ENCODE measurements at regions not wholly inside any gene's neighbourhood (a gene's known extent, or its start where the extent isn't known, plus 50 kb on each side); places are given as distances from the start of the nearest gene placed in this dataset.
"Not testable (repeated sequence)": the region's sequence is repeated elsewhere in the genome, so short reads cannot be mapped to it uniquely, and the experiment has no call there.

- Mint-ChIP-seq H3K9me3 (peaks cover 3% of the 10 kb centered on the region), H3K36me3 (ENCODE audit: low read depth) (no peaks in the 10 kb centered on the region), H3K4me1 (no peaks in the 10 kb centered on the region), H3K27ac (no peak overlapping the region), H3K27me3 (no peaks in the 10 kb centered on the region), H3K4me3 (no peak overlapping the region)
- ChIA-PET CTCF (no interaction called here), POLR2A (no interaction called here)
- DNase-seq, result no peak
Observed at GRCh38 chr11:28903716-28904115, 795.5 kb downstream of the METTL15 start.

GRCh38 chr11:28900427-28900826 lies 792.2 kb downstream of the METTL15 start:
- POLR2A ChIA-PET, result no interaction called here
- H3K27me3 Mint-ChIP-seq, result no peaks in the 10 kb centered on the region
- CTCF ChIA-PET, result no interaction called here
- no peak overlapping the region for H3K27ac Mint-ChIP-seq
- peaks cover 6% of the 10 kb centered on the region for H3K9me3 Mint-ChIP-seq
- no peaks in the 10 kb centered on the region for H3K4me1 Mint-ChIP-seq
- no peak for DNase-seq
- H3K4me3 Mint-ChIP-seq, result no peak overlapping the region
- H3K36me3 Mint-ChIP-seq (ENCODE audit: low read depth), result no peaks in the 10 kb centered on the region

- no peak overlapping the region for H3K27ac Mint-ChIP-seq
- H3K9me3 Mint-ChIP-seq, result peaks cover 6% of the 10 kb centered on the region
- no peaks in the 10 kb centered on the region for H3K4me1 Mint-ChIP-seq
- H3K36me3 Mint-ChIP-seq (ENCODE audit: low read depth), result no peaks in the 10 kb centered on the region
- H3K27me3 Mint-ChIP-seq, result no peaks in the 10 kb centered on the region
- POLR2A ChIA-PET, result no interaction called here
- no peak overlapping the region for H3K4me3 Mint-ChIP-seq
- DNase-seq, result no peak
- CTCF ChIA-PET, result no interaction called here
Observed at GRCh38 chr11:28899706-28900105, 791.5 kb downstream of the METTL15 start.

- H3K27ac Mint-ChIP-seq; POLR2A ChIA-PET; H3K4me3 Mint-ChIP-seq; H3K36me3 Mint-ChIP-seq (ENCODE audit: low read depth); DNase-seq; CTCF ChIA-PET; H3K4me1 Mint-ChIP-seq; H3K27me3 Mint-ChIP-seq: not testable (repeated sequence)
- peaks cover 22% of the 10 kb centered on the region for H3K9me3 Mint-ChIP-seq
Observed at GRCh38 chr11:28890601-28891040, 782.4 kb downstream of the METTL15 start.

- Mint-ChIP-seq H3K36me3 (ENCODE audit: low read depth) (no peaks in the 10 kb centered on the region), H3K27ac (no peak overlapping the region), H3K4me3 (no peak overlapping the region), H3K9me3 (peaks cover 16% of the 10 kb centered on the region), H3K4me1 (no peaks in the 10 kb centered on the region), H3K27me3 (no peaks in the 10 kb centered on the region)
- POLR2A ChIA-PET, result no interaction called here
- DNase-seq, result no peak
- CTCF ChIA-PET, result no interaction called here
Observed at GRCh38 chr11:28887681-28888080, 779.5 kb downstream of the METTL15 start.

GRCh38 chr11:28879869-28880268 lies 771.7 kb downstream of the METTL15 start:
- Mint-ChIP-seq H3K4me1 (no peaks in the 10 kb centered on the region), H3K9me3 (peaks cover 4% of the 10 kb centered on the region), H3K27ac (no peak overlapping the region), H3K36me3 (ENCODE audit: low read depth) (no peaks in the 10 kb centered on the region), H3K27me3 (no peaks in the 10 kb centered on the region), H3K4me3 (no peak overlapping the region)
- CTCF ChIA-PET, result no interaction called here
- POLR2A ChIA-PET, result no interaction called here
- no peak for DNase-seq

- H3K36me3 Mint-ChIP-seq (ENCODE audit: low read depth), result no peaks in the 10 kb centered on the region
- CTCF ChIA-PET, result no interaction called here
- H3K27me3 Mint-ChIP-seq, result no peaks in the 10 kb centered on the region
- no peak overlapping the region for H3K4me3 Mint-ChIP-seq
- H3K27ac Mint-ChIP-seq, result no peak overlapping the region
- DNase-seq, result no peak
- POLR2A ChIA-PET, result no interaction called here
- no peaks in the 10 kb centered on the region for H3K4me1 Mint-ChIP-seq
- peaks cover 4% of the 10 kb centered on the region for H3K9me3 Mint-ChIP-seq
Observed at GRCh38 chr11:28878025-28878424, 769.8 kb downstream of the METTL15 start.

GRCh38 chr11:28877340-28877739 lies 769.2 kb downstream of the METTL15 start:
- CTCF ChIA-PET, result no interaction called here
- H3K27ac Mint-ChIP-seq, result no peak overlapping the region
- no peaks in the 10 kb centered on the region for H3K9me3 Mint-ChIP-seq
- H3K4me1 Mint-ChIP-seq, result no peaks in the 10 kb centered on the region
- no peaks in the 10 kb centered on the region for H3K27me3 Mint-ChIP-seq
- no peaks in the 10 kb centered on the region for H3K36me3 Mint-ChIP-seq (ENCODE audit: low read depth)
- H3K4me3 Mint-ChIP-seq, result no peak overlapping the region
- POLR2A ChIA-PET, result no interaction called here
- DNase-seq, result no peak

GRCh38 chr11:28874706-28875105 lies 766.5 kb downstream of the METTL15 start:
- no peak overlapping the region for H3K27ac Mint-ChIP-seq
- CTCF ChIA-PET, result no interaction called here
- H3K4me3 Mint-ChIP-seq, result no peak overlapping the region
- DNase-seq, result no peak
- H3K9me3 Mint-ChIP-seq, result peaks cover 5% of the 10 kb centered on the region
- H3K4me1 Mint-ChIP-seq, result no peaks in the 10 kb centered on the region
- H3K27me3 Mint-ChIP-seq, result no peaks in the 10 kb centered on the region
- POLR2A ChIA-PET, result no interaction called here
- H3K36me3 Mint-ChIP-seq (ENCODE audit: low read depth), result no peaks in the 10 kb centered on the region

GRCh38 chr11:28871090-28871489 lies 762.9 kb downstream of the METTL15 start:
- POLR2A ChIA-PET, result no interaction called here
- Mint-ChIP-seq H3K36me3 (ENCODE audit: low read depth) (no peaks in the 10 kb centered on the region), H3K27me3 (no peaks in the 10 kb centered on the region), H3K4me3 (no peak overlapping the region), H3K27ac (no peak overlapping the region), H3K9me3 (peaks cover 8% of the 10 kb centered on the region), H3K4me1 (no peaks in the 10 kb centered on the region)
- DNase-seq, result no peak
- CTCF ChIA-PET, result no interaction called here

- CTCF ChIA-PET, result no interaction called here
- DNase-seq, result no peak
- H3K4me3 Mint-ChIP-seq, result no peak overlapping the region
Observed at GRCh38 chr11:28863422-28863821, 755.2 kb downstream of the METTL15 start.

GRCh38 chr11:28860893-28861292 lies 752.7 kb downstream of the METTL15 start:
- Mint-ChIP-seq H3K4me1 (no peaks in the 10 kb centered on the region), H3K27ac (no peak overlapping the region), H3K27me3 (no peaks in the 10 kb centered on the region), H3K36me3 (ENCODE audit: low read depth) (no peaks in the 10 kb centered on the region), H3K9me3 (peaks cover 17% of the 10 kb centered on the region), H3K4me3 (no peak overlapping the region)
- CTCF ChIA-PET, result no interaction called here
- POLR2A ChIA-PET, result no interaction called here
- DNase-seq, result no peak

More at GRCh38 chr11:28863422-28863821, 755.2 kb downstream of the METTL15 start:
- no peaks in the 10 kb centered on the region for H3K4me1 Mint-ChIP-seq
- POLR2A ChIA-PET, result no interaction called here
- H3K27me3 Mint-ChIP-seq, result no peaks in the 10 kb centered on the region
- no peaks in the 10 kb centered on the region for H3K36me3 Mint-ChIP-seq (ENCODE audit: low read depth)
- no peak overlapping the region for H3K27ac Mint-ChIP-seq
- peaks cover 16% of the 10 kb centered on the region for H3K9me3 Mint-ChIP-seq

- Mint-ChIP-seq H3K4me1 (no peaks in the 10 kb centered on the region), H3K4me3 (no peak overlapping the region), H3K36me3 (ENCODE audit: low read depth) (no peaks in the 10 kb centered on the region), H3K9me3 (peaks cover 14% of the 10 kb centered on the region), H3K27me3 (no peaks in the 10 kb centered on the region), H3K27ac (no peak overlapping the region)
- CTCF ChIA-PET, result no interaction called here
- POLR2A ChIA-PET, result no interaction called here
- DNase-seq, result no peak
Observed at GRCh38 chr11:28858076-28858475, 749.9 kb downstream of the METTL15 start.

- Mint-ChIP-seq H3K4me3 (no peak overlapping the region), H3K36me3 (ENCODE audit: low read depth) (no peaks in the 10 kb centered on the region), H3K27ac (no peak overlapping the region), H3K27me3 (no peaks in the 10 kb centered on the region), H3K4me1 (no peaks in the 10 kb centered on the region), H3K9me3 (peaks cover 11% of the 10 kb centered on the region)
- POLR2A ChIA-PET, result no interaction called here
- CTCF ChIA-PET, result no interaction called here
- DNase-seq, result no peak
Observed at GRCh38 chr11:28849053-28849452, 740.9 kb downstream of the METTL15 start.

GRCh38 chr11:28842716-28843115 lies 734.5 kb downstream of the METTL15 start:
- CTCF ChIA-PET, result no interaction called here
- Mint-ChIP-seq H3K4me1 (no peaks in the 10 kb centered on the region), H3K27me3 (no peaks in the 10 kb centered on the region)

More at GRCh38 chr11:28842716-28843115, 734.5 kb downstream of the METTL15 start:
- no peak for DNase-seq
- POLR2A ChIA-PET, result no interaction called here
- Mint-ChIP-seq H3K9me3 (peaks cover 5% of the 10 kb centered on the region), H3K36me3 (ENCODE audit: low read depth) (no peaks in the 10 kb centered on the region), H3K4me3 (no peak overlapping the region), H3K27ac (no peak overlapping the region)
